ENCODE measurements at regions not wholly inside any gene's neighbourhood (a gene's known extent, or its start where the extent isn't known, plus 50 kb on each side); places are given as distances from the start of the nearest gene placed in this dataset.
A peak's percentile ranks its signal among the peaks of the same experiment; 100 is the strongest.

GRCh38 chr11:115626414-115626813 is 122.2 kb upstream of the CADM1 start:
- peak in 1 of 2 donors; percentile 71 for DNase-seq (ENCODE audit: low read depth in 2 of 2)
- Histone ChIP-seq H2AFZ (ENCODE audit: low read length) (no peak overlapping the region), H3K27ac (ENCODE audit: insufficient read depth, low read length) (no peak overlapping the region), H3K36me3 (ENCODE audit: control insufficient read depth, insufficient read depth, low read length) (no peaks in the 10 kb centered on the region), H3K27me3 (ENCODE audit: control insufficient read depth, insufficient read depth, low read length) (peaks cover 5% of the 10 kb centered on the region), H4K20me1 (ENCODE audit: control insufficient read depth, extremely low read depth, insufficient read depth, low read length) (no peaks in the 10 kb centered on the region), H3K4me3 (replicated peaks in 1 of 4; ENCODE audit: control extremely low read depth in 1 of 4, insufficient read depth in 1 of 4, low read depth in 3 of 4, low read length in 4 of 4) (no peak overlapping the region), H3K4me1 (ENCODE audit: control insufficient read depth, extremely low read depth, insufficient read depth, low read length) (peaks cover 10% of the 10 kb centered on the region), H3K9ac (ENCODE audit: insufficient read depth, low read length) (no peak overlapping the region), H3K4me2 (ENCODE audit: extremely low read depth, insufficient read depth, low read length) (no peak overlapping the region), H3K79me2 (ENCODE audit: control insufficient read depth, insufficient read depth, low read length) (no peaks in the 10 kb centered on the region), H3K9me3 (ENCODE audit: control insufficient read depth, insufficient read depth, low read depth, low read length) (no peaks in the 10 kb centered on the region)
- TF ChIP-seq EZH2 (IDR thresholded peaks at IDR 0.05; ENCODE audit: low read length, missing control alignments): no peak
- TF ChIP-seq, protein P1, sequence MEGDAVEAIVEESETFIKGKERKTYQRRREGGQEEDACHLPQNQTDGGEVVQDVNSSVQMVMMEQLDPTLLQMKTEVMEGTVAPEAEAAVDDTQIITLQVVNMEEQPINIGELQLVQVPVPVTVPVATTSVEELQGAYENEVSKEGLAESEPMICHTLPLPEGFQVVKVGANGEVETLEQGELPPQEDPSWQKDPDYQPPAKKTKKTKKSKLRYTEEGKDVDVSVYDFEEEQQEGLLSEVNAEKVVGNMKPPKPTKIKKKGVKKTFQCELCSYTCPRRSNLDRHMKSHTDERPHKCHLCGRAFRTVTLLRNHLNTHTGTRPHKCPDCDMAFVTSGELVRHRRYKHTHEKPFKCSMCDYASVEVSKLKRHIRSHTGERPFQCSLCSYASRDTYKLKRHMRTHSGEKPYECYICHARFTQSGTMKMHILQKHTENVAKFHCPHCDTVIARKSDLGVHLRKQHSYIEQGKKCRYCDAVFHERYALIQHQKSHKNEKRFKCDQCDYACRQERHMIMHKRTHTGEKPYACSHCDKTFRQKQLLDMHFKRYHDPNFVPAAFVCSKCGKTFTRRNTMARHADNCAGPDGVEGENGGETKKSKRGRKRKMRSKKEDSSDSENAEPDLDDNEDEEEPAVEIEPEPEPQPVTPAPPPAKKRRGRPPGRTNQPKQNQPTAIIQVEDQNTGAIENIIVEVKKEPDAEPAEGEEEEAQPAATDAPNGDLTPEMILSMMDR (conservative IDR thresholded peaks at IDR 0.05 in 1 of 2, IDR thresholded peaks at IDR 0.05 in 1 of 2; ENCODE audit: low read depth in 1 of 2, low read length in 2 of 2): no peak

DNA sequence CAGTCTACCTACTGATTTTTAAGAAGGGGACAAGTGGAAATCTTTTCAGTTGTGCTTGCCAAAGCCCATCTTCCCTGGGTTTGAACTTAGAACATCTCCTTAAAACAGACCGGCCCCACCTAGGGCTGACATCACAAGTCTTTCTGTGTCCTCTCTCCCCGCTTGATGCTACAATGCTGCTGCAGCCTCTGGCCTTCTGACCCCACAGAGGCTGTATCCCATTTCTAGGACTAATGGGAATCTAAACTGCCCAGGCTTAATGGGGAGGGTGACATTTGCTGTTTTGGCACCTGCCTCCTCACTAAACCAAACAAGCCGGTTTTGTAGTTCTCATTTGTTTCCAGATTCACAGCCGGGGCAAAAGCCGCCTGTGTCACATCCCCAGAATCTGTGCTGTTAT is 121.3 kb upstream of the CADM1 start:
- Histone ChIP-seq H3K27me3 (ENCODE audit: control insufficient read depth, insufficient read depth, low read length) (peaks cover 5% of the 10 kb centered on the region), H3K4me2 (ENCODE audit: extremely low read depth, insufficient read depth, low read length) (no peak overlapping the region), H3K36me3 (ENCODE audit: control insufficient read depth, insufficient read depth, low read length) (no peaks in the 10 kb centered on the region), H4K20me1 (ENCODE audit: control insufficient read depth, extremely low read depth, insufficient read depth, low read length) (no peaks in the 10 kb centered on the region), H3K9ac (ENCODE audit: insufficient read depth, low read length) (no peak overlapping the region), H3K4me1 (ENCODE audit: control insufficient read depth, extremely low read depth, insufficient read depth, low read length) (peaks cover 10% of the 10 kb centered on the region), H3K9me3 (ENCODE audit: control insufficient read depth, insufficient read depth, low read depth, low read length) (no peaks in the 10 kb centered on the region), H2AFZ (ENCODE audit: low read length) (no peak overlapping the region), H3K27ac (ENCODE audit: insufficient read depth, low read length) (no peak overlapping the region), H3K4me3 (replicated peaks in 1 of 4; ENCODE audit: control extremely low read depth in 1 of 4, insufficient read depth in 1 of 4, low read depth in 3 of 4, low read length in 4 of 4) (no peak overlapping the region), H3K79me2 (ENCODE audit: control insufficient read depth, insufficient read depth, low read length) (no peaks in the 10 kb centered on the region)
- TF ChIP-seq EZH2 (IDR thresholded peaks at IDR 0.05; ENCODE audit: low read length, missing control alignments): no peak
- TF ChIP-seq, protein P1 (conservative IDR thresholded peaks at IDR 0.05 in 1 of 2, IDR thresholded peaks at IDR 0.05 in 1 of 2; ENCODE audit: low read depth in 1 of 2, low read length in 2 of 2): no peak
- DNase-seq (ENCODE audit: low read depth in 2 of 2): no peak

DNA sequence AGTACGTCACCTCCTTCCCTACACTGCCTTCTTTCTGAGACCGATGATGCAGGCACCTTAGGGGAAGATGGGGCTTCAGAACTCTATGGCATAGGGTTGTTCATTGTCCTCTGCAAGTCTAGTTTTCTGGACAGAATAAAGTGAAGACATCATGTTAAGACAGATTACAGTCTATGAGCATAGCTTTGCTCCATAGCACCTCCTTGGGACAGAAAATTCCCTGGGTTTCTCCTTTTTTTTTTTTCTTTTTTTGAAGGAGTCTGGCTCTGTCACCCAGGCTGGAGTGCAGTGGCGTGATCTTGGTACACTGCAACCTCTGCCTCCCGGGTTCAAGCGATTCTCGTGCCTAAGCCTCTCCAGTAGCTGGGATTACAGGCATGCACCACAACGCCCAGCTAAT is 119.8 kb upstream of the CADM1 start:
- H3K36me3 ChIP-seq (ENCODE audit: control insufficient read depth, insufficient read depth, low read length): no peaks in the 10 kb centered on the region
- no peak overlapping the region for H3K4me3 ChIP-seq (replicated peaks in 1 of 4; ENCODE audit: control extremely low read depth in 1 of 4, insufficient read depth in 1 of 4, low read depth in 3 of 4, low read length in 4 of 4)
- no peak overlapping the region for H3K9ac ChIP-seq (ENCODE audit: insufficient read depth, low read length)
- TF ChIP-seq, protein P1 (conservative IDR thresholded peaks at IDR 0.05 in 1 of 2, IDR thresholded peaks at IDR 0.05 in 1 of 2; ENCODE audit: low read depth in 1 of 2, low read length in 2 of 2): peak in 1 of 2 donors; percentile 16
- TF ChIP-seq EZH2 (IDR thresholded peaks at IDR 0.05; ENCODE audit: low read length, missing control alignments): no peak
- H3K9me3 ChIP-seq (ENCODE audit: control insufficient read depth, insufficient read depth, low read depth, low read length): no peaks in the 10 kb centered on the region
- H2AFZ ChIP-seq (ENCODE audit: low read length): no peak overlapping the region
- H4K20me1 ChIP-seq (ENCODE audit: control insufficient read depth, extremely low read depth, insufficient read depth, low read length): no peaks in the 10 kb centered on the region
- DNase-seq (ENCODE audit: low read depth in 2 of 2): no peak
- H3K4me1 ChIP-seq (ENCODE audit: control insufficient read depth, extremely low read depth, insufficient read depth, low read length): peaks cover 10% of the 10 kb centered on the region
- H3K27ac ChIP-seq (ENCODE audit: insufficient read depth, low read length): no peak overlapping the region
- H3K4me2 ChIP-seq (ENCODE audit: extremely low read depth, insufficient read depth, low read length): no peak overlapping the region
- H3K79me2 ChIP-seq (ENCODE audit: control insufficient read depth, insufficient read depth, low read length): no peaks in the 10 kb centered on the region
- H3K27me3 ChIP-seq (ENCODE audit: control insufficient read depth, insufficient read depth, low read length): no peaks in the 10 kb centered on the region
